Right atrium auricular region (tissue), 2 donors: ENCODE measurements at regions not wholly inside any gene's neighbourhood (a gene's known extent, or its start where the extent isn't known, plus 50 kb on each side); places are given as distances from the start of the nearest gene placed in this dataset.

ENCODE experiments used
- DNase-seq: peaks from one replicate; pipeline ENCODE4 v3.0.0-alpha.2; 2019; ENCODE audit warnings: low spot score
- H3K27ac ChIP-seq, 2 donors: fragments of 200-600 bp; sonication (generic); 1 replicate in 1 of 2; 2 replicates in 1 of 2; pipeline ENCODE4 v1.5.1; 2016 to 2019
- H3K27me3 ChIP-seq, 2 donors: fragments of 200-600 bp; sonication (generic); one replicate each; pipeline versions ENCODE4 v1.5.1 to v1.6.0; 2017 to 2019
- H3K36me3 ChIP-seq: fragments of 200-600 bp; sonication (generic); one replicate; pipeline ENCODE4 v1.5.1; 2016
- H3K4me1 ChIP-seq, 2 donors: fragments of 200-600 bp; sonication (generic); one replicate each; pipeline versions ENCODE4 v1.5.1 to v1.6.0; 2017 to 2019
- H3K4me3 ChIP-seq, 2 donors: fragments of 200-600 bp; sonication (generic); 1 replicate in 1 of 2; 2 replicates in 1 of 2; pipeline ENCODE4 v1.5.1; 2017 to 2019; ENCODE audit warnings: mild to moderate bottlenecking in 1 of 2, moderate library complexity in 1 of 2
- H3K9me3 ChIP-seq, 2 donors: fragments of 200-600 bp; sonication (generic); one replicate each; pipeline ENCODE4 v1.5.1; 2019
- TF ChIP-seq, protein P1 (sequence below), 2 donors: fragments of 200-600 bp; sonication (generic); IDR thresholded peaks; one replicate each; pipeline ENCODE4 v1.5.1; 2019; ENCODE audit warnings: antibody characterized with exemption in 2 of 2

DNA sequence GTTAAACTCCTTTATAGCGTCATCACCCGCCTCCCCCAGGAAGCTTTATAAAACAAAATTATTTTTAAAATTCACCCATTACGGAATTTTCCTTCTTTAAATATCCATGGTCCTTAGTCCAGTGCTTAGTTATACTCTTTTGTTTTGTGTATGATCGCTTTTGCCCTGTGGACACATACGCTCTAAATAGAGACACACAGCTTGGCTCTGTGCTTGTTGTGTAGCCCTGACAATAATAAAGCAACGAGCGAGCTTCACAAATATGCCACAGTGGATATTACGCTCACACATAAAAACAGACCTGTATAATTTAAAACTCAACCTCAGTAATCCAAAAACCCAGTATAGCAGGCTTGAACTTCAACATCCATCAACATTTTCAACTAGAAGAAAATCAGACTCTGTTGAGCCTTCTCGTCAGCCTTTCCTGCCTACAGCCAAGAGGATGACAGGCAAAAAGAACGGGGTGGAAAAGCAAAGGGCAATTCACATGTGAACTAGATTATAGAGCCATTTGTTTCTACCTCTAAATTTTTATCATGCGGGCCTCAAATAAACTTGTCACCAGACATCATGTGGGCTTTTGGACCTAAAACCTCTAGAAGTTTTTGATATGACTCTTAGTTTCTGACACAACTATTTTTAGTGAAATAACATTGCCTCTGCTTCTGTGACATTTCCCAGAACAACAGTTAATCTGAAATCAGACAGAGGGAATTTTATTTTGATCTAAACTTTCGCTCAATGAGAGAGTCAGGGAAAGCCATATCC, 89.6 kb upstream of the THBS1 start:
- H3K36me3 ChIP-seq, result no peaks in the 10 kb centered on the region
- TF ChIP-seq, protein P1, sequence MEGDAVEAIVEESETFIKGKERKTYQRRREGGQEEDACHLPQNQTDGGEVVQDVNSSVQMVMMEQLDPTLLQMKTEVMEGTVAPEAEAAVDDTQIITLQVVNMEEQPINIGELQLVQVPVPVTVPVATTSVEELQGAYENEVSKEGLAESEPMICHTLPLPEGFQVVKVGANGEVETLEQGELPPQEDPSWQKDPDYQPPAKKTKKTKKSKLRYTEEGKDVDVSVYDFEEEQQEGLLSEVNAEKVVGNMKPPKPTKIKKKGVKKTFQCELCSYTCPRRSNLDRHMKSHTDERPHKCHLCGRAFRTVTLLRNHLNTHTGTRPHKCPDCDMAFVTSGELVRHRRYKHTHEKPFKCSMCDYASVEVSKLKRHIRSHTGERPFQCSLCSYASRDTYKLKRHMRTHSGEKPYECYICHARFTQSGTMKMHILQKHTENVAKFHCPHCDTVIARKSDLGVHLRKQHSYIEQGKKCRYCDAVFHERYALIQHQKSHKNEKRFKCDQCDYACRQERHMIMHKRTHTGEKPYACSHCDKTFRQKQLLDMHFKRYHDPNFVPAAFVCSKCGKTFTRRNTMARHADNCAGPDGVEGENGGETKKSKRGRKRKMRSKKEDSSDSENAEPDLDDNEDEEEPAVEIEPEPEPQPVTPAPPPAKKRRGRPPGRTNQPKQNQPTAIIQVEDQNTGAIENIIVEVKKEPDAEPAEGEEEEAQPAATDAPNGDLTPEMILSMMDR (IDR thresholded peaks at IDR 0.05), result no peak
- no peak for DNase-seq
- H3K27me3 ChIP-seq, result no peaks in the 10 kb centered on the region
- H3K9me3 ChIP-seq, result no peaks in the 10 kb centered on the region
- peak overlapping the region; percentile 63 to 71 for H3K27ac ChIP-seq
- H3K4me1 ChIP-seq, result peaks cover 0 to 55% of the 10 kb centered on the region in 2 donors
- no peak overlapping the region for H3K4me3 ChIP-seq

DNA sequence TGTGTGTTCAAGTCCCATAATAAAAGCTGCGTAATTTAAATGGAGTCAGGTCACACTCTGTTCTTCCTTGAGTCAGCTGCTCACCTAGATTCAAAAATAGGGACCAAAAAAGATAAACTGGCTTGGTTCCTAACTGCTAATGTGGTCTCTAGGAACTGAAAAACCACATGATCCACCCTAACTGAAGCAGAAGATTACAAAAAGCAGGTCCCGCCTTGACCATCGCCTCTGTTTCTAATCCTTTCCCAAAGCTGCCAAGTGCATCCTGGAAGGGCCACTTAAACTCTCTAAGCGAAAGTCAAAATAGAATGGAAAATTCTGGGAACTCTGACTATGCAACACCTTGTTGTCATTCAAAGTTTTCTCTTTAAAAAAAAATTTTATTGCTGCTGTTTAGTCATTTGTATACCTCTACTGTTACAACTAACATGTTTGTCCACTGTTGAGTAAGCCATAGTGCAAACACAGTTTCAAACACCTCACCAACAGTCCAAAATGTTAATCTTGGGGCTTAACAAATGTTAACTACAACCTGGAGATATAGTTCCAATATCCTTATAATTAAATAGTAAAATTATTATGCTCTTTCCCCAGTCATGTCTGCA, 88.9 kb upstream of the THBS1 start:
- peaks cover 0 to 55% of the 10 kb centered on the region in 2 donors for H3K4me1 ChIP-seq
- no peaks in the 10 kb centered on the region for H3K36me3 ChIP-seq
- H3K9me3 ChIP-seq, result no peaks in the 10 kb centered on the region
- no peaks in the 10 kb centered on the region for H3K27me3 ChIP-seq
- no peak overlapping the region for H3K4me3 ChIP-seq
- H3K27ac ChIP-seq, result peak overlapping the region; percentile 63 to 71
- TF ChIP-seq, protein P1 (IDR thresholded peaks at IDR 0.05), result no peak
- no peak for DNase-seq

DNA sequence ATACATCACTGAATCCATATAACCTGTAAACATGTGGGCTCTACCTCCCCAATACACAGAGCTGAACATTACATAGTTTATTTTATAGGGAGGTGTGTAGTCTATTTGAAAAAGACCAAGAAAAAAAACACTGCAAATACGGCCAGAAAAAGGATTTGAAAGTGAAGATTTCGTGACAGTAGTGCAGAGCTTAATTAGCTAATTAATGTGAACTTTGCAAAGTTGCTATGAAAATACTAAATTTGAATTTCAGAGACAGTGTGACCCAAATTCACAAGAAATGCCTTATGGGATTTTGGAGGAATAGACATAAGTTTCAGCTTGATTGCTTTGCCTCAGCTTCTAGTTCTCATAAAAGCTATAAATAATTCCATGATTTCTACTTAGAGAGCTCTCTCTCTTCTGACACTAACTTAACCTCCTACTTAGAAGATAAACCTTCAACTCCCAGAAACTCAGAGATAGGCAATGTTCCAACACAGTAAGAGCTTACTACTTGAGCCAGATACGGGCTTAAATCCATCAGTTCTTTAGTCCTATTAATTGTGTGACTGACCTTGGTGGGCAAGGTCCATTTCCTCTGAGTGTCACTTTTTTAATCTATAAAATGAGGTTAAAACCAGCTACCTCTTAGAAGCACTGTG, 87.3 kb upstream of the THBS1 start:
- H3K9me3 ChIP-seq, result no peaks in the 10 kb centered on the region
- H3K4me1 ChIP-seq, result peaks cover 0 to 53% of the 10 kb centered on the region in 2 donors
- TF ChIP-seq, protein P1 (IDR thresholded peaks at IDR 0.05), result no peak
- no peak for DNase-seq
- no peak overlapping the region for H3K4me3 ChIP-seq
- H3K27me3 ChIP-seq, result no peaks in the 10 kb centered on the region
- H3K27ac ChIP-seq, result no peak overlapping the region
- H3K36me3 ChIP-seq, result no peaks in the 10 kb centered on the region

DNA sequence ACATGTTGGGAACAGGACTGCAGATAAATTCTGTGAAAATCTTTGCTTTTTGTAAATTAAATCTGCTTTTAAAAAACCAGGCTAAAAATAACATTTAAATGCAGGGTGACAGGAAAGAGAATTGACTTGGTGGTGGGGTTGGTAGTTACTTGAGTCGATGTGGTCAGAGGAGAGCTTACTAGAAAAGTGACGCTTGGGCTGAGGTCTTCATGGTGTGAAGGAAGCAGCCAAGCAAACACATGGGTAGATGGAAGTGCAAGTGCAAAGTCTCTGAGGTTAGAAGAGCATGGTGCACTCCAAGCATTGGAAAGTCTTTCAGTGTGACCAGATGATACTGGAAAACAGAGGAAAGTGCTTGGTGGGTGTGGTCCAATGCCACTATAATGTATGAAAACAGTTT, 86.4 kb upstream of the THBS1 start:
- TF ChIP-seq, protein P1 (IDR thresholded peaks at IDR 0.05), result no peak
- Histone ChIP-seq H3K36me3 (no peaks in the 10 kb centered on the region), H3K9me3 (no peaks in the 10 kb centered on the region), H3K4me3 (no peak overlapping the region), H3K27ac (no peak overlapping the region), H3K4me1 (peaks cover 0 to 48% of the 10 kb centered on the region in 2 donors), H3K27me3 (no peaks in the 10 kb centered on the region)
- no peak for DNase-seq

DNA sequence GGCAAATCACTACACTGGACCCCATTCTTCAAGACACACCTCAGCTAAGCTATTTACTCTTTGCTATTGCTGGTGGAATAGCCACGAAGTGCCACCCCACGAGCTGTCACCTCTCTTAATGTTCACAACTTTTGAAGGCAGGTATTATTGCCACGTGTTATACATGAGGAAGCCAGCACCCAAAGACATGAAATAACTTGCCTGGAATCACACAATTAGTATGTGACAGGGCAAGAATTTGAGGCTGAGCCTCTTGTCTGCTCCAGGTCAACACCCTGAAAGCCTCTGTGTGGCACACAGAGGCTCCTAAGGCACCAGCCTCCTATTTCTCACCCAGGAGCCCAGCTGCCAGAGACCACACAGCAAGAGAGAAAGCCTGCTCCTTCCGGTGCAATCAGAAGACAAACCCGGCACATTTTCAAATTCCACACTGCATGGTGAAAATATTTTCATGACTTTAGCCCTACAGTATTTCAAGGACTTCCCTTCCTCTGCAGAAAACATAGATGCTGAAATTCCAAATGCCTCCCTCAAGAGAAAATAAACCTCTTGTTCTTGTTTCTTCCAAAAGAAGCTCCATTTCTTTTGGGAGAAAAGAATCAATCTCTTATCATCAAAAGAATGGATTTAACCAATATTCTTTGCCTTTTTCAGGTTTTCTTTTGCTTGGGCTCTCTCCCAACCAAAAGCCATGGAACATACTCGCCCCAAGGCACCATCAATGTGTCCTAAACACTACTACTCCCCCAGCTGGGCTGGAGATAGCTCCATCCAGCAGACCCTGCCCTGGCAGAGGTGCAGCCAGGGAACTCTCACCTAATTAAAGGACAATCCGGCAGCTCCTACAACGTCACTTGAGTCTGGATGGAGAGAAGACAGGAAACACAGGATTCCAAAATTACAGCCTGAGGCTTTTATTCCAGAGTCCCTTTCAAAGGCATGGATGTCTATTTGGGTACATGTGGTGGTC, 84.7 kb upstream of the THBS1 start:
- H3K4me1 ChIP-seq, result peaks cover 0 to 46% of the 10 kb centered on the region in 2 donors
- H3K9me3 ChIP-seq, result no peaks in the 10 kb centered on the region
- H3K36me3 ChIP-seq, result no peaks in the 10 kb centered on the region
- no peaks in the 10 kb centered on the region for H3K27me3 ChIP-seq
- H3K27ac ChIP-seq, result peak overlapping the region in 1 of 2 donors; percentile 14
- TF ChIP-seq, protein P1 (IDR thresholded peaks at IDR 0.05), result no peak
- H3K4me3 ChIP-seq, result no peak overlapping the region
- no peak for DNase-seq
